Tibial nerve (tissue), 4 donors: ENCODE measurements at regions not wholly inside any gene's neighbourhood (a gene's known extent, or its start where the extent isn't known, plus 50 kb on each side); places are given as distances from the start of the nearest gene placed in this dataset.

ENCODE experiments used
- EP300 ChIP-seq, 2 donors: sonication (generic); formaldehyde crosslinking; IDR thresholded peaks; one replicate each; pipeline ENCODE4 v1.6.1; 2017; ENCODE audit warnings: antibody characterized with exemption in 2 of 2, mild to moderate bottlenecking in 1 of 2
- POLR2A ChIP-seq, 2 donors: fragments of 450-650 bp; IDR thresholded peaks; one replicate each; pipeline ENCODE4 v1.6.1; 2017; ENCODE audit warnings: antibody characterized with exemption in 2 of 2, mild to moderate bottlenecking in 2 of 2, moderate library complexity in 2 of 2
- TF ChIP-seq, protein P1 (sequence below), 5 experiments: fragments of 200-600 bp in 3 of 5; fragments of 450-650 bp in 2 of 5; sonication (generic) in 3 of 5; IDR thresholded peaks; one replicate each; pipeline ENCODE4 v1.5.1; 2016 to 2019; ENCODE audit warnings: antibody characterized with exemption in 5 of 5, mild to moderate bottlenecking in 3 of 5, moderate library complexity in 2 of 5

DNA sequence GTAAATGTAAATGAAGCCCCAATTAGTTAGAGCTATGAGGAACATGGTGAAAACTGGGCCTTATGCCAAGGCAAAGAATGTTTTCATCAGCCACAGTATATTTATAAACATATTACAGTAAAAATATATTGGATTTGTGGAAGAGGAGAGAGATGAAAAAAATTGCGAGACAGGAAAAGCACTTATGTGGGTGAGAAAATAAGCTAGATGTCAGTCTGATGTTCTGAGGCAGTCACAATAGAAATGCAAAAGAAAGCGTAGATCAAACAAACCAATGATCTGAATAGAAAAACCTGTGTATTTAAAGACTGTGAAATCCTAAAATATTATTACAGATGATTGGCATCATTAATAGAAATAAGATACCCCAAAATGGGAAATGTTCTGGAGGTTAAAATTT lies 1332.5 kb downstream of the SLITRK5 start:
- TF ChIP-seq, protein P1, sequence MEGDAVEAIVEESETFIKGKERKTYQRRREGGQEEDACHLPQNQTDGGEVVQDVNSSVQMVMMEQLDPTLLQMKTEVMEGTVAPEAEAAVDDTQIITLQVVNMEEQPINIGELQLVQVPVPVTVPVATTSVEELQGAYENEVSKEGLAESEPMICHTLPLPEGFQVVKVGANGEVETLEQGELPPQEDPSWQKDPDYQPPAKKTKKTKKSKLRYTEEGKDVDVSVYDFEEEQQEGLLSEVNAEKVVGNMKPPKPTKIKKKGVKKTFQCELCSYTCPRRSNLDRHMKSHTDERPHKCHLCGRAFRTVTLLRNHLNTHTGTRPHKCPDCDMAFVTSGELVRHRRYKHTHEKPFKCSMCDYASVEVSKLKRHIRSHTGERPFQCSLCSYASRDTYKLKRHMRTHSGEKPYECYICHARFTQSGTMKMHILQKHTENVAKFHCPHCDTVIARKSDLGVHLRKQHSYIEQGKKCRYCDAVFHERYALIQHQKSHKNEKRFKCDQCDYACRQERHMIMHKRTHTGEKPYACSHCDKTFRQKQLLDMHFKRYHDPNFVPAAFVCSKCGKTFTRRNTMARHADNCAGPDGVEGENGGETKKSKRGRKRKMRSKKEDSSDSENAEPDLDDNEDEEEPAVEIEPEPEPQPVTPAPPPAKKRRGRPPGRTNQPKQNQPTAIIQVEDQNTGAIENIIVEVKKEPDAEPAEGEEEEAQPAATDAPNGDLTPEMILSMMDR (IDR thresholded peaks at IDR 0.05): no peak
- no peak for TF ChIP-seq POLR2A (IDR thresholded peaks at IDR 0.05)
- no peak for TF ChIP-seq EP300 (IDR thresholded peaks at IDR 0.05)
